GM19023 (cell line): ENCODE measurements at regions not wholly inside any gene's neighbourhood (a gene's known extent, or its start where the extent isn't known, plus 50 kb on each side); places are given as distances from the start of the nearest gene placed in this dataset.
"Not testable (repeated sequence)": the region's sequence is repeated elsewhere in the genome, so short reads cannot be mapped to it uniquely, and the experiment has no call there.

Experiments
- ATAC-seq: cut with Tn5 transposase; IDR thresholded peaks from one replicate; pipeline ENCODE4 v1.9.1; 2021; ENCODE audit warnings: mild to moderate bottlenecking, moderate library complexity; ENCODE audit not compliant: unreplicated experiment

GRCh38 chr3:89533275-89533674, 425.9 kb downstream of the EPHA3 start:
- ATAC-seq = no peak

- ATAC-seq = not testable (repeated sequence)
Measured at GRCh38 chr3:89554587-89554986, 447.2 kb downstream of the EPHA3 start.

DNA sequence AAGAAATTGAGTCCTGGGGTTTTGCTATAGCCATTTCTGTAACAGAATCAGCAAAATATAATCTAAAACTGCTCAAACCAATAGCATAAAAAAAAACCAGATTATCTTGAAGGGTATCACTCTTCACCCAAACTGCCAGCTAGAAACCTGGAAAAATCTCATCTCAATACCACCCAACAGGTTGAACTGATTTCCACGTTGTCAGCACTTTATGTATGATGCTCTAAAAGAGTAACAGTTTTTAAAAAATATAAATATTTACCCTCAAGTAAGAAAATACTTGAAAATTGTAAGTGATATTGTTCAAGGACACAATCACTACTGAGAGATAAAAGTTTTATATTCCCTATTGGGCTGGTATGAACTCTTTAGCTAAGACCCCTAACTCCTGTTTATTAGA, 451.3 kb downstream of the EPHA3 start:
- no peak for ATAC-seq

GRCh38 chr3:89560568-89560967, 453.1 kb downstream of the EPHA3 start:
- ATAC-seq = no peak

DNA sequence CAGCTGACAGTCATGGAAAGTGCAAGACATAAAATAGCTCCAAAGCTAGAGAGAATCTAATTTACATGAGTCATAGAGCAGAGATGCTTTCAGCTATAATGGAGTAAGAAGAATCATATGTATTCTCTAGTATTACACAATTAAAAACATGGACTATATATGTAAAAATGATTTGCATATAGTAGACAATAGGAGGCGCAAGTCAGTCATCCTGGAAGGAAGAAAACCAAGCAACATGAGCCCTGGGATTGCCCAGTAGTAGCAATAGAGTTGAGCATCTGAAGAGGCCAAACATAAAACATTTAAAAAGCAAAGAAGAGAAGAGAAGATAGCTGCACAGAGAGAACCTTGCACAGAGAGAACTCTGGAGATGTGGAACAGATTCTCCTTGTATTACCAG, 455.0 kb downstream of the EPHA3 start:
- ATAC-seq = no peak

DNA sequence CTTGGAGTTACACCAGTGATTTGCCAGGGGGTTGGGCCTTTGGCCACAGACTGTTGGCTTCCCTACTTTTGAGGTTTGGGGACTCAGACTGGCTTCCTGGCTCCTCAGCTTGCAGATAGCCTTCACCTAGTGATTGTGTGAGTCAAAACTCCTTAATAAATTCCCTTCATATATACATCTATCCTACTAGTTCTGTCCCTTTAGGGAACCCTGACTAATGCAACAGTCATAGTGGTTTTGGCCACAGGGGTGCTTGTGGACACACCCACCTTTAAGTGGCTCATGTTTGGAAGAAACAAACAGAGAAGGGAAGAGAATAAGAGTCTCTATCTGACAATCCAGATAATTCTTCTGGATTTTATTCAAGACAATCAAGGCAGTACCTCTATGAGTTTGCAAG, 457.7 kb downstream of the EPHA3 start:
- no peak for ATAC-seq

GRCh38 chr3:89570465-89570864, 463.0 kb downstream of the EPHA3 start:
- no peak for ATAC-seq

DNA sequence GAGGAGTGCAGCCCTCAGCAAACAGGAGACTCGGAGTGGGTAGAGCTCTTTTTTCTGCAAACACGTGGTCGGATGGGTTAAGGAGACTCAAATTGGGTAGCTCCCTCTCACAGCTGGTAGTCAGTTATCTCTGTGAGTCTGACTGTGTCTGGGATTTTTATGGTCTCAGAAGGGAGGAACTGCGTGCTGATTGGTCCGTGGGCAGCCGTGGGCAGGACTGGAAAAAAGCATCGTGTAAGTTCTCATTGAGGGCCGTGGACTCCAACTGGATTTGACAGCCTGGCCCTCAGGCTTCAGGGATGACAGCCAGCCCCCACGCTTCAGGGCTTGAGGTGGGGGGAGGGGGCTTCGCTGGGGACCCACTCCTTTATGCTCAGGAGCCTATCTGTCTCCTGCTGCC, 463.9 kb downstream of the EPHA3 start:
- no peak for ATAC-seq

DNA sequence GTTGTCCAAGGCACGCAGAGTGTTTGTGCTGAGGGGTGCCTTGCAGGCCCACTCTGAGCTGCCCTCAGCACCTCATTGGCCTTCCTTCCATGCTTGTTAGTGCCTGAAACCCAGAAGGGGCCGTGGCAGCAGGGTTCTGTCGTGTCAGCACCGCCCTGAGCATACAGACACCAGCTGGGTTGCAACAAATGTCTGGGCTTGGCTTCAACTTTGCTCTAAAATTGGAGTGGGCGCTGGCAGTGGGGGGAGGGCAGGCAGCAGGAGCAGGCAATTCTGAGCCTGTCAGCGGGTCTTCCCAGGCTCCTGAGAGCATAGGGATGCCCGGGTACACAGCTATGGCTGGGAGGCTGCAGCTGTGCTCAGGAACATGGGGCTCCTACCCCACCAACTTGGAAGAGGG, 464.3 kb downstream of the EPHA3 start:
- no peak for ATAC-seq

GRCh38 chr3:89572261-89572660, 464.8 kb downstream of the EPHA3 start:
- ATAC-seq = no peak

- ATAC-seq = no peak
Measured at GRCh38 chr3:89576417-89576816, 469.0 kb downstream of the EPHA3 start.

DNA sequence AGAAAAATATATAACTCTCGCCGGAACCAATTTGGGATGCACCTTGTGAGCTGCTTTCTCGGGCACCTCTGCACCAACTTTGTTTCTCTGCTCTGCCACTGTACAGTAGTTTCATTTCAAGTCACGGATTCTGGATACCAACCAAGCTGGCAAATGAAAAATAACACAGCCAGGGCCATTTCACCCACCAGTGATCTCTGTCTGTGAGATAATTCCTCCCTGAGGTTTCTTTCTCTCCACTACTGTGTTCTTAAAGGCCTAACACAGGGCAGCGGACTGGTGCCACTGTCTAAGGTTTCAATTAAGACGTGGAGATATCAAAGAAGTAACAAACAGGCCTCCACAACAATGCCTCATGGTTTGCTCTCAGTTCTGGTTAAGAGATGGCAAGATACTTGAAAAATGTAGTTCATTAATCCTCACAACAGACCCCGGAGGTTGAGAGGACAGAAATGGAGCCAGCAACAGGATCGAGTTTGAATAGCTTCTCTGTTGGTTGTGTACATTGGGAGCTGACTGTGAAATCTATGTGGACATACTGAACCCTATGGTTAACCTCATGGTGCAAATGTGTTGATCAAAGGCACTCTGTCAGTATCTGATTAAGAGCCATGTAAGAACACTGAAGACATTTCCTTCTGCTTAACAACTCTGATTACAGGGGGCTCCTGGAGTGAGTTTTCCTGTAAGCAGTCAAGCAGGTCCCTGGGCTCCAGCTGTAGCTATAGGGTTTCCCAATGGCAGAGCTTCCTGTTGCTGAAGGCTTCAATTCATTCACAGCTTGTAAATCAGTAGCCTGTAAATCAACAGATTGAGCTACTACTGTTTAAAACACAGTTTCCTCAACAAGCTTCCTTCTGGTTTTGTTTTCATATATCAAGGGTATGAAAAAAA, 470.5 kb downstream of the EPHA3 start:
- ATAC-seq = no peak

DNA sequence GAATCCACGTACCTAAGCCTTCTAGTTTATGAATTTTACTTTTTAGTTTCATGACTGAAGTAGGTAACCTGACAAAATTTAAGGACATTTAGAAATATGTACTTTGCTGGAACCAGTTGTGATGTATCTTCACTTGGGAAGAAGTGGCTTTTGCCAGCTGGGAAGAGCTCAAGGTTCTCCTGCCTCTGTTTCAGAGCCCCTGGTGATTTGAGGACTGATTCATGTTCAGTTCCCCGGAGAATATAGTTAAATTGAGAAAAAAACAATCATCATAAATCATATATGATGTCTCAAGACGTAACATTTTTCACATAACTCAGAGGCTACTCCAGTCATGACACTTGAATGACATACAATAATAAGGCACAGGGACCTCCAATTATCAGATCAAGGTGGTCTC, 473.4 kb downstream of the EPHA3 start:
- ATAC-seq = no peak

DNA sequence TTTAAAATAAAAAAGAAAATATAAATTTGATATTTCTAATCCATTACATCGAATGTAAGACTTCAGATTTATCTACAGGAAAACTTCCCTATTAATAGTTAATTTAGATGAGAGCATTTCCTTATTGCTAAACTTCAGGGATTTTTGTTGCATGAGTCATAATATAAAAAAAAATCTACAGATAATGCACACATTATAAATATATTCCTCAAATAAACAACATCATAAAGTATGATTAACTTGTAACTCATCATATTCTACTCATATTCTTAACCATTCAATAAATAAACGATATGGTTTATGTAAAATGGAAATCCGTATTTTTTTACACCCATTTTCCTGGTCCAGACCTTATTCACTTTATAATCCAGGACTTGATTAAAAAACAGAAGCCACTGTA, 477.0 kb downstream of the EPHA3 start:
- no peak for ATAC-seq

- ATAC-seq = no peak
Measured at GRCh38 chr3:89586256-89586655, 478.8 kb downstream of the EPHA3 start.

- ATAC-seq = no peak
Measured at GRCh38 chr3:89586676-89587075, 479.3 kb downstream of the EPHA3 start.

- no peak for ATAC-seq
Measured at GRCh38 chr3:89606151-89606550, 498.7 kb downstream of the EPHA3 start.

DNA sequence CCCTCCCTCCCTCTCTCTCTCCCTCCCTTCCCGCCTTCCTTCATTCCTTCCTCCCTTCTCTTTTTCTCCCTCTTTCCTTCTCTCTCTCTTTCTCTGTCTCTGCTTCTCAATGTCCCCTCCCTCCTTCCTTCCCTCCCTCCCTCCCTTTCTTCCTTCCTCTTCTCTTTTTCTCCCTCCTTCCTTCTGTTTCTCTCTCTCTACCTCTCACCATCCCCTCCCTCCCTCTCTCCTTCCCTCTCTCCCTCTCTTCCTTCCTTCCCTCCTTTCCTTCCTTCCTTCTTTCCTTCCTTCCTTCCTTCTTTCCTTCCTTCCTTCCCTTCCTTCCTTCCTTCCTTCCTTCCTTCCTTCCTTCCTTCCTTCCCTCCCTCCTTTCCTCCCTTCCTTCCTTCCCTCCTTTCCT, 504.6 kb downstream of the EPHA3 start:
- ATAC-seq = no peak

GRCh38 chr3:89613241-89613640, 505.8 kb downstream of the EPHA3 start:
- no peak for ATAC-seq

DNA sequence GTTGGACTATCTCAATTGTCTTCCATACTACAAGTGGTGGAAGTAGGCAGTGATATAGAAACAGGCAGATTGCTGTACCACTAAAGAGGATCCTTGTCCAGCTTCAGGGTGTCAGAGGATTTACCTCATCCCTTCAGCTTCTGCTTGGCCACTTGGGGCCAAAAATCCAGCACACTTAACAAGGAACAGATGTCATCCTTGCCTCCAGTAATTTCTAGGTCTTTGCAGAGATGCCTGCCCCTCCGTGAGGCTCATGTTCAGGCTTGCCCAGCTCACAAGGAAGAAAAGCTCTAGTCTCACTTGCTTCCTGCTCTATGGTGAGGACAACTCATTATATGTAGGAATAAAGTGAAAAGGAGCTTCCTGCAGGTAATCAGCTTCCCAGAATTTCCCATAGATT, 510.3 kb downstream of the EPHA3 start:
- ATAC-seq = no peak

GRCh38 chr3:89619263-89619662, 511.8 kb downstream of the EPHA3 start:
- no peak for ATAC-seq

- ATAC-seq = no peak
Measured at GRCh38 chr3:89622063-89622700, 514.8 kb downstream of the EPHA3 start.
